Progenitor cell of endocrine pancreas (in vitro differentiated cells): ENCODE measurements at regions not wholly inside any gene's neighbourhood (a gene's known extent, or its start where the extent isn't known, plus 50 kb on each side); places are given as distances from the start of the nearest gene placed in this dataset.

Source experiments
- DNase-seq: peaks from one replicate; pipeline ENCODE4 v3.0.0; 2021; ENCODE audit warnings: low spot score; ENCODE audit not compliant: unreplicated experiment
- H3K27ac Mint-ChIP-seq: 2 replicates; pipeline ENCODE4 v1.8.0; 2021; ENCODE audit warnings: mild to moderate bottlenecking, moderate library complexity, mixed read lengths
- H3K27me3 Mint-ChIP-seq: 2 replicates; pipeline ENCODE4 v1.8.0; 2021; ENCODE audit warnings: mixed read lengths
- H3K36me3 Mint-ChIP-seq: 2 replicates; pipeline ENCODE4 v1.8.0; 2022; ENCODE audit warnings: mixed read lengths; ENCODE audit not compliant: insufficient read depth
- H3K4me1 Mint-ChIP-seq: 2 replicates; pipeline ENCODE4 v1.8.0; 2021; ENCODE audit warnings: low read depth, mixed read lengths
- H3K4me3 Mint-ChIP-seq: 2 replicates; pipeline ENCODE4 v1.8.0; 2021; ENCODE audit warnings: low read depth, mild to moderate bottlenecking, moderate library complexity, mixed read lengths
- H3K9me3 Mint-ChIP-seq: 2 replicates; pipeline ENCODE4 v1.8.0; 2021; ENCODE audit warnings: low read depth, mixed read lengths
- CTCF ChIP-seq: fragments of 200-600 bp; sonication (generic); IDR thresholded peaks from one replicate; pipeline ENCODE4 v1.5.0; 2021; ENCODE audit warnings: antibody characterized with exemption, mild to moderate bottlenecking; ENCODE audit not compliant: unreplicated experiment

GRCh38 chr11:27914080-27914479 lies 193.9 kb downstream of the KIF18A start:
- Mint-ChIP-seq H3K27me3 (no peaks in the 10 kb centered on the region), H3K27ac (no peak overlapping the region), H3K36me3 (no peaks in the 10 kb centered on the region), H3K9me3 (no peaks in the 10 kb centered on the region), H3K4me3 (no peak overlapping the region), H3K4me1 (no peaks in the 10 kb centered on the region)
- TF ChIP-seq CTCF = no peak
- DNase-seq = no peak

GRCh38 chr11:27913650-27914049 lies 194.3 kb downstream of the KIF18A start:
- DNase-seq = no peak
- Mint-ChIP-seq H3K4me3 (no peak overlapping the region), H3K36me3 (no peaks in the 10 kb centered on the region), H3K4me1 (no peaks in the 10 kb centered on the region), H3K27ac (no peak overlapping the region), H3K9me3 (no peaks in the 10 kb centered on the region), H3K27me3 (no peaks in the 10 kb centered on the region)
- TF ChIP-seq CTCF = no peak

- Mint-ChIP-seq H3K27ac (no peak overlapping the region), H3K9me3 (no peaks in the 10 kb centered on the region), H3K4me3 (no peak overlapping the region), H3K36me3 (no peaks in the 10 kb centered on the region), H3K27me3 (no peaks in the 10 kb centered on the region), H3K4me1 (no peaks in the 10 kb centered on the region)
- no peak for TF ChIP-seq CTCF
- DNase-seq = no peak
Observed at GRCh38 chr11:27912916-27913315, 195.0 kb downstream of the KIF18A start.

- no peak overlapping the region for H3K4me3 Mint-ChIP-seq
- DNase-seq = no peak
- no peaks in the 10 kb centered on the region for H3K9me3 Mint-ChIP-seq
- no peaks in the 10 kb centered on the region for H3K36me3 Mint-ChIP-seq
- H3K27me3 Mint-ChIP-seq = no peaks in the 10 kb centered on the region
- TF ChIP-seq CTCF = no peak
- H3K27ac Mint-ChIP-seq = no peak overlapping the region
- no peaks in the 10 kb centered on the region for H3K4me1 Mint-ChIP-seq
Observed at GRCh38 chr11:27910186-27910931, 197.6 kb downstream of the KIF18A start.

- Mint-ChIP-seq H3K27me3 (no peaks in the 10 kb centered on the region), H3K36me3 (no peaks in the 10 kb centered on the region), H3K4me1 (no peaks in the 10 kb centered on the region), H3K4me3 (no peak overlapping the region), H3K9me3 (no peaks in the 10 kb centered on the region), H3K27ac (no peak overlapping the region)
- no peak for DNase-seq
- TF ChIP-seq CTCF = no peak
Observed at GRCh38 chr11:27909386-27909785, 198.6 kb downstream of the KIF18A start.
